GM19463 (cell line): ENCODE measurements at regions not wholly inside any gene's neighbourhood (a gene's known extent, or its start where the extent isn't known, plus 50 kb on each side); places are given as distances from the start of the nearest gene placed in this dataset.

Source experiments
- ATAC-seq: cut with Tn5 transposase; IDR thresholded peaks from one replicate; pipeline ENCODE4 v1.9.1; 2021; ENCODE audit warnings: mild to moderate bottlenecking, moderate library complexity; ENCODE audit not compliant: unreplicated experiment

DNA sequence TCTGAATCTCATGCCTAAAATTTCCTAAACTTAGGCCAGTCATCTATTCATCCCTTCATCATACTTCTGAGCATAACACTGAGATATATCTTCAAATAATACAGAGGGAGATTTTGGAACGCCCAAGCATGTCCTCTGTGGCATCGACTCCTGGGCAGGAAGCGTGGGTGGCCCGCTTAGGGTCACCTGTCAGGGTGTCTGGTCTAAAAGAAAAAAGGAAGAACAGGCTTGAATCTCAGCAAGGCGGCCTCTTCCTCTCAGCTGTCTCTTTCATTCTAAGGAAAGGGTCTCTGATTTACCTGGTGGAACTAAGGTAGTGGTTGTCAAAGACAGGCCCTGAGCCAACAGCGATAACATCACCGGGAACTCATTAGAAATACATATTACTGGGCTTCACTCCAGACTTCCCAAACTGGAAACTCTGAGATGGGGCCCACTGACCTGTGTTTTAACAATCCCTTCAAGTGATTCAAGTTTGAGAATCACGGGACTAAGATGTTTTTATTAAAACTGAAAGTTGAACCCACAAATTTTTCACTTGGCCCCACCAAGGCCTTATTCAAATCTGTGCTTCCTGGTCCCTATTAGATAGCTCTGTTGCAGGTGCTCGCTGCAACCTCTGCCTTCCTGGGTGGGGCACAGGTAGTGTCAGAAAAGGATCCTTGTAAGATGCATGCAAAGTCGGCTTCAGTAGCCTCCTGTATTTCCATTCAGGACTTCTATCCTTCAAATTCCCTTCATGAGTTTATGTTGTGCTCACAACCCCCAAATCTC lies 162.3 kb upstream of the CCDC68 start:
- no peak for ATAC-seq

DNA sequence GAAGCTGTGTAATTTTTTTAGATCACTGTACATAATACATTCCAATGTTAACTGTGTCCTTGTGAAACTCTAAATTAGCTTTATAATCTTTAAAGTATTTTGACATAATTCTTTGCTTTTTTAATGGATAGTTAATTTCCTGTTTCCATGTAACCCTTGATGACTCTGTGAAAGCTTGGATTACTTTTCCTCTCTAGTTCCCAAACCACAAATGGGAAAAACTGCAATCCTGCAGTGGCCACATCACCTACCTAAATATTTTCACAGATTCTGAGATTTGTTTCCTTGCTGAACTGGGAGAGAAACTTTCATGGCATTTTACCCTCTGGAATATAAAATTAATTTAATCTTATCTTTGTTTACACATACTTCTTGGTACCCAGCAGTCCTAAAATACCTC lies 161.6 kb upstream of the CCDC68 start:
- ATAC-seq = no peak

DNA sequence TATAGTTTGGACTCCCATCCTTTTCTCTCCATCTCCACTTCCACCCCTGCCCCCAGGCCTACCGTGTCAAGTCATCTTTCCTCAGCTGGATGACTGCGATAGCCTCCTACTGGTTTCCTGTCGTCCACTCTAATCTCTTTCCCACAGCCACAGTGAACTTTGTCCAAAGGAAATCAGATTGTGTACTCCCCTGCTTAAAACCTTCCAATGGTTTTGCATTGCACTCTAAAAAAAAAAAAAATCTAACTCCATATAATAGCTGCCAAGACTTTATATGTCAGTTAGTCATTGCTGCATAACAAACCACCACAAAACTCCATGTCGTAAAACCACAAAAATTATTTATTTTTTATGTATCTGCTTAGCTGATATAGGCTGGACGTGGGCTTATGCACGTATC lies 160.2 kb upstream of the CCDC68 start:
- no peak for ATAC-seq

DNA sequence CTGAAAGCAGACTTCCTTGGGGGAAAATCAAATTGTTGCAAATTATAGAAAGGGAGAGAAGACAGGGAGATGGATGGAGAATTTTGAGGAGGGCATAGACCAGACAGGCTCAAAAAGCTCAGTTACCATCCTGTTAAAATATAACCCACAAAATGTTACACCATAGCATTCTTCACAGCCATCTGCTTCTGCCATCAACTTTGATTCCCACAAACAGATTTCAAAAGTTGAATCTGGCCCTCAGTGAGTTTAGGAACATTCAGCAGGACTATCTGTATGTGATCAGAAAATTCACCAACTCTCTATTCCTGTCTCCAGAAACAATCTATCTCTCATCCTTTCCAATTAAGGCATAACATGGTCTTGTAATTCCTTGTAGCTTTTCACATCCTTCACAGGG lies 159.8 kb upstream of the CCDC68 start:
- ATAC-seq = no peak

DNA sequence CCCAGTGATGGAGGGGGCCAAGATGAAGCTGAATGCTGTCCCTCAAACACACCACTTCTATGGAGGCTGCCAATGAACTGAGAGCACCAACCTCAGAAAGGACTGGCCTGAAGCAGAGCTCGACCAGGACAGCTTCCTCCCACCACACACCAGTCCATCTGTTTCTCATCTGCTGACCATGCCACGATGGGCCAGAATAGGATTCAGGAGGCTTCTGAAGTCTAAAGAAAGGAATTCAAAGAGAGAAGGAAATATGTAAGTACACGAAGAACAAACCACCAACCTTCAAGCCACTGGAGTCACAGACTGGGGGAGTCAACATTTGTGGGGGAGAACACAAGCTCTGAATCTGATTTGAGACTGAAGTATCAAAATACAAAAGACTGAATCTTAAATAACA lies 157.6 kb upstream of the CCDC68 start:
- ATAC-seq = no peak

DNA sequence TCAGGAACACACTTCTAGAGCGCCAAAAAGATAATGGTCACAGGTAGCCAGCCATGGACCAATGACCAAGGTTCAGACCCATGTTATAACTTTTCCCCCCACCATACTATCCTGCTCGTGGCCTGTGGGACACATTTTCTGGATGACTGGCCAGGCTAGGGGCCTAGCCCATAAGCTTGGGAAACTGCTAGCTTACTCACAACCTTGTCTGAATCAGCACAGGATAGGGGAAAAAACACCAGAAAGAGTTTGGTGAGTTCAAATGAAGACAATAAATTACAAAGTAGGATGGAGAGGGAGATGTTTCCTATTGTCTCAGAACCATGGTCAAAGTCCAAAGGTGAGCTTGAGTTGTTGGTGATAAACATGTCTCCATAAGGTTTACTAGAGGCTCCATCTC lies 156.3 kb upstream of the CCDC68 start:
- no peak for ATAC-seq

DNA sequence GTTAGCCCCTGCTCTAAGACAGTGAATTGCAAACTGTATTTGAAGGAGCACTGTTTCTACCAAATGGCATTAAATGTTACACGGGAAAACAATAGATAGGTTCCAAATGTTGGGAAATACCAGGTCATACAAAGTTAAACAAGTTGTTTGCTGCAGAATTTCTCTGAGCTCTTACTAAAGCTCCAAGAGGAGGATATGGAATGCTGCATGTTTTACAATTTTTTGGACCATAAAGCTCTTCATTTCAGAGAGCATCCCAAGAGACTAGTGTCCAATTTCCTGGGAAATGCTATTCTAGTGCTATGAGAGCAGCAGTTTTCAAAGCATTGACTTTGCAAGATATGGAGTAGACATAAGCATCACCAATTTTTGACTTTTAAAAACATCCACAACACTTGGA lies 155.6 kb upstream of the CCDC68 start:
- ATAC-seq = no peak

DNA sequence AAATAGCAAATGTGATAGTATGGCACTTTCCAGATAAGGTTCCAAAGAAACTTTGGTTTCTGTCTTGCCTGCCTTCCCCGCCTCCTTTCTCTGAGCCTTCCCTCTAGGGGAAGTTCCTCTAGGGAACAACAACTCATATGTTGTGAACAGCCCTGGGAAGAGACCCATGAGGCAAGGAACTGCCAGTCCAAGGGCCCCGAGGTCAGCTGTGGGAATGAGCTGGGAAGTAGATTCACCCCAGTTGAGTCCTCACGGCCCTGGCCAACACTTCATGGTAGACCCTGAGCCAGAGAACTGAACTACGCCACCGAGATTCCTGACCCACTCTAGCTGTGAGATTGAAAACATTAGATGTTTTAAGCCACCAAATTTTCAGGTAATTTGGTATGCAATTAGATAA lies 154.5 kb upstream of the CCDC68 start:
- no peak for ATAC-seq

DNA sequence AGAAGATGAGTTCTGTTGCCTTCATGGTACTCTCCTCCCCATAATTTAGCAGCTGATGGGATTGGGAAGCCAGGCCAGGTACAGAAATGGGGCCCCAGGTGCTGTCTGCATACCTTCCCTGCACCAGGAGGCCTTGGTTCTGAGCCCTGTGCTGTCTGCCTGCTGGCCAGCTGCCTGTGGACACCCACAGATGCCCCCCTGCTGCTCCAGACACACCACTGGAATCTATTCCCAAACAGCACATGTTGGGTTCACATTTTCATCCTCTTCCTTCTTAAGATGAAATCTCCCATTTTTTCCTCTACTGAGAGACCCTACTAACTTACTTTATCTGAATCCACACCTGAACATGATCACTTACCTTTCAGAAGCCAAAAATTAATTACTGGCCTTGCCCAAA lies 152.0 kb upstream of the CCDC68 start:
- ATAC-seq = no peak

DNA sequence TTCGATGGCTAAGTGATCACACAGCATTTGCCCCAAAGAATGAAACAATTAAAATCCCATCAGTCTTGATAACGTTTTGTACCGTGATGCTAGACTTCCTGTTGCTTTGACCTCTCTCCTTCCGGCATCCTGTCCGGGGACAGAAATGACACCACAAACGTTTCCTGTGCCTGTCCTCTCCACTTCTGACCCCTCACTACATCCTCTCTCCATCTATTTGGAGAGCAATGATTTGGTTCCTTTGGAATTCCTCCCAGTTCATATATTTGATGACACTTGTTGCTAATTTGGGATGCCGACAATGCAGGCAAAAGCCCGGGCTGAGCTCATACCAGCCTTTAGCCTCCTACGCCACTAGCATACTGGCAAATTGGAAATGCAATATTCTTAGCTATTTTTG lies 151.2 kb upstream of the CCDC68 start:
- no peak for ATAC-seq

DNA sequence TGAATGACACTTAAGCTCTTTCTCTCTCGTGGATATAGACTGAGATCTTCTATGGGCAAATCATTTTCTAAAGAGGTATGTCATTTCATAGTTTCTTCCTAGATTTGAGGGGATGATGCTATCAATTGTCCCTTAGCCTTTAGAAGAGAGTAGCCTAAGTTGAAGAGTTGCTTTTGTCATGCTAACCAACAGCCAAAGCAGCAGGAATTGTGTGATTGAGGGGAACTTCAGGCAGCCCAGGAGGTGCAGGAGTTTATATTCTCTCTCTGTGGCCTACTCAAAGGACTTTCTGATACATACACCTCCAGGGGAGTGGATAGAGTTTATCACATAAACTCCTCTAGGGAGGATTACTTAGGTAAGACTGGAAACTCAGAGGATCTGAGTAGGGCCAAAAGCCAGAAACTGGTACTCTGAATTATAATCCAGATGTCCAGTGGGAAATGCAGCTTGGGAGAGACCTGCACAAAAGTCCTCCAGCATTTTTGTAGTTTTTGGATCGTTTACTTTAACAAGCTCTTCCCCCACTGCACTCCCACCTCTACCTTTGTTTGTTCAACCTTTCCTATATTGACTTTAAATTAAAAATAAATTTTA lies 150.7 kb upstream of the CCDC68 start:
- no peak for ATAC-seq

DNA sequence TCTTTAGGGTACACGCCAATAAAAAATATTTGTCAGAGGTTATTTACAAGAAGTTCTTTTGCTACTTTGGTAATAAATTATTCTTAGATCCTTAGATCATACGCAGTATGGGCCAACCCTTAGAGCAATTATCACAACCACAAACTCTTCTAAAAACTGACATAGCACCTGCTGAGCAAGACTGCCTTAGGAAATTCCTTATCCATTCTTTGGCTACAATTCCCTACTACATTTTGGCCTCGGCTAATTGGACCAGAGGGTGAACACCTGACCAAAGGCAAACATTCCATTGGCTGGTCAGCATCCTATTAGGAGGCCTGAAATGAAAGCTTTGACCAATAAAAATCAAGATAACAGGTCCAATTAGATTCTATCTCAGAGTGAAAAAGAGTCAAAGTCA lies 147.6 kb upstream of the CCDC68 start:
- no peak for ATAC-seq

DNA sequence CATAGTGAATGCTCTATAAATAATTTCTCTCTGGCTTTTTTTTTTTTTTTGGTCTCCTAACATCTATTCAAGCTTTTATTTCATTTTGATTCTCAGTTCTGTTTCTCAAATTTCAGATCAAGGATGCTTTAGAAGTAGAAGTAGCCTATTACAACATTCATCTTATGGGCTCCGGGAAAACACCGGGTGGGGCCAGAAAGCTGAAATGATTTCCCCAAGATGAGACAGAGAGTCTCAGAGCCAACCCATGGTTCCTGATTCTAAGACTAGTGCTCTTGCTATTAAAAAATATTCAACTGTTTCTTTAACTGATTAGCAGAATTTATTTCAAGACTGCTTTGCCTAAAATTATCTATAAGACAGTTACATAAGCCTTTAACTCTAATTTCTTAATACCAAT lies 147.2 kb upstream of the CCDC68 start:
- ATAC-seq = no peak

DNA sequence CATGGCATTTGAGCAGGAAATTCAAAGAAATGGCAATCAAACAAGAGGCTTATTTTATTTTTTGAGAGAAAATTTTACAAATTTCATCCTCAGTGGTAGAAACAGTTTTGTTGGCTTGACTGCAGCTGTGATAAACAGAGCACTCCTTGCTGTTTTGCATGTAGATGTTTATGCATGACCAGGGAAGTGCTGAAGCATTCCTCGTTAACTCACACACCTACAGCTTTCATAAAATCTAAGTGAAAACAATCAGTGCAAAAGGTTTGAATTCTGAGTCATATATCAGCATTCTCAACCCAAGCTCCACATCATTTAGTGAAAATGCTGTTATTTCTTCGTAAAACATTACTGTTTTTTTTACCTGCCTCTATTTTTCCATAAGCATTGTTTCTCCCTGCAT lies 146.6 kb upstream of the CCDC68 start:
- ATAC-seq = no peak

DNA sequence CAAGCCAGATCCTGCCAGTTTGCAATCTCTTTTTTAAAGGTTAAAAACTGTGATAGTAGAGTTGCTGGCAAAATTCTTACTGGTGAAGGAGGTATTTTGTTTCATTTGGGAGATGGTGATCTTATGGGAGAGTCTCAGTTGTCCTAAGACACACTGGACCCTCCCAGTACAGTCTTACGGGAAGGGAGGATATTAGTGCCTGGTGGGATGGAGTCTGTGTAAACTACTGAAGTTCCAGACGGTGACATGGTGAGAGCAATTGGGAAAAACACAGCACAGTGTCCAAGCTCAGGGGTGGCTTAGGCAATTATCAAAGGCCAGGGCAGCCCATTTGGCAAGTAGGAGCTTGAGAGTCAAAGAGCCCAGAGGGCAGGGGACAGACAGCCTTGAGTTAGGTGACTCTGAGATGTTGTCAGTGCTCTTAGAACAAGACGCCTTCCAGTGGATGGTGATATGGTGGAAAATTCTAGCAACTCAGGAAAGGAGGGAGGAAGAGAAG lies 143.7 kb upstream of the CCDC68 start:
- no peak for ATAC-seq

DNA sequence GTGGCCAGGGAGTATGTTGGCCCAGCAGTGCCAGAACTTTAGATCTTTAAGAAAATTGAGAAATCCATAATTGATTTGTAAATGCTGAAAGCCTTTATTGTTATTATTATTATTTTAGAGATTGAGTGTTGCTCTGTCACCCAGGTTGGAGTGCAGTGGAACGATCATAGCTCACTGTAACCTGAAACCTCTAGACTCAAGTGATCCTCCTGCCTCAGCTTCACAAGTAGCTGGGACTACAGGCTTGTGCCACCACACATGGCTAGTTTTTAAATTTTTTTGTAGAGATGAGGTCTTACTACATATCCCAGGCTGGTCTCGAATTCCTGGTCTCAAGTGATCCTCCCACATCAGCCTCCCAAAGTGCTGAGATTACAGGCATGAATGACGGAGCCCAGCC lies 143.2 kb upstream of the CCDC68 start:
- no peak for ATAC-seq

DNA sequence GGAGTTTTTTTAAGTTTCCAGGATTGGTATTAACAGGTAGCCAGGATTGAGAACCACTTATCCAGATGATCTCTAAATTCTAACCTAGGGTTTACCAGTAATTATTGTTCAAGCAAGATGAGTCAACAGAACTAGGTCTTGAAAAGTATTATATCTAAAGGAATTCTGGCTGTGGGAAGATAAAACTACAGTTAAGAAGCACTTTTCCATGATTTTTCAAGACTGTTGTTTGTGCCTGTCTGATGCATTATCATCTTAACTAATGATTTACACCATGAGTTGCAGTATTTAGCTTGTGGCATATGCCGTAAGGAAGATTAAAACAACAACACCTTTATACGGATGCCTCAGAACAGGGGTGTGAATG lies 142.2 kb upstream of the CCDC68 start:
- no peak for ATAC-seq

DNA sequence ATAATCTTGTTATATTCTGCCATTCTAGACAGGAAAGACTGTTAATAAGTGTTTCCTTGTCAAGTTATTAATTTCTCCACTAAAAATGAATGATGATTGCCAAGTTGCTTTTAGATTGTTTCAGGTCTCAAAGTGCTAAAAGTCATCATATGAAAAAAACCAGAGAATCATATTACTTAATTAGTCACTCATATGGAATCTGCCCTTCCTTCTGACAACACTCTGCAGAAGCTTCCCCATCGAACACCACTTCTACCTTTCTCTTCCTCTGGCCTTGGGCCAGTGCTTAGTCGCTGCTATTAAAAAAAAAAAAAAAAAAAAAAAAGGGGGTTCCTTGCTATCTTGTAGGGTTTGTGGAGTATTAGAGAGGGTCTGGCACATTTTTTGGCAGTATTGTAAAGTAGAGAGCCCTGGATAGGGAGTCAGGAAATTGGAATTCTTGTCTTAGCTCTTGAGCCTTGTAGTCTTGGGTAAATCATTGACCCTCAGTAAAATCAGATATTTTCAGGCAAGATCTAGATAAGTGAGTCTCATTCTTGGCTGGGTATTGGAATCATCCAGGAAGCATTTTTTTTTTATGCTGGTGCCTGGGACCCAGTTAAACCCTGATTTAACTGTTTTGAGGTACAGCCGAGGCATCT lies 141.7 kb upstream of the CCDC68 start:
- no peak for ATAC-seq

DNA sequence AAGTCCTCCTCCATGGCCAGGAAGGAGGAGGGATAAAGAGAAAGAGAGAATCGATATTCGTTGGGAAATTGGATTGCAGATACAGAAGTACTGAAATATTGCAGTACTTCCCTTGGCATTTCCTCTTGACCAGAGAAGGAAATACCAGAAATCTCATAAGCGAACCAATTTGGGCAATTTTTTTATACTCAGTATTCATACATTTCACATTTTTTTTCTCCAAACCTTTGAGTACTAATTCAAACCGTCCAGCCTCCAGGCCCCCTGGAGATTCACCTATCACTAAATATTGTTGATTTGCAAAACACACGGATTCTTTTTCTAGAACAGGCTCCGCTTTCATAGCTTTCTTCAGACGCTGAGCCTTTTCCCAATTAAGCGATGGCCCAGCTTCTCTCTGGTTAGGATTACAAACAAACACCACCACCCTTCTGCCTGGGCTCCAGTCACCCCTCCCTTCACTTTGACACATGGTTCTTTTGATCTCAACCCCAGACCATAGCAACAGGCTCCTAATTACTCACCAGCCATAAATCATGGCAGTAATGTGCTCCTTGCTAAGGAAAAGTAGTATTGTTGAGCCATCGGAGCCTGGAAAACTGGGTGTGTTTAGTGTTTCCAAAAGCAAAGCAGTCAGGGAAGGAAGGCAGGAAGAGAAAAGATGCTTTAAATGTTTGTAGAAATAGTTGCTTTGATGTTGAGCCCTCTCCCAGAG lies 138.4 kb upstream of the CCDC68 start:
- ATAC-seq = no peak

DNA sequence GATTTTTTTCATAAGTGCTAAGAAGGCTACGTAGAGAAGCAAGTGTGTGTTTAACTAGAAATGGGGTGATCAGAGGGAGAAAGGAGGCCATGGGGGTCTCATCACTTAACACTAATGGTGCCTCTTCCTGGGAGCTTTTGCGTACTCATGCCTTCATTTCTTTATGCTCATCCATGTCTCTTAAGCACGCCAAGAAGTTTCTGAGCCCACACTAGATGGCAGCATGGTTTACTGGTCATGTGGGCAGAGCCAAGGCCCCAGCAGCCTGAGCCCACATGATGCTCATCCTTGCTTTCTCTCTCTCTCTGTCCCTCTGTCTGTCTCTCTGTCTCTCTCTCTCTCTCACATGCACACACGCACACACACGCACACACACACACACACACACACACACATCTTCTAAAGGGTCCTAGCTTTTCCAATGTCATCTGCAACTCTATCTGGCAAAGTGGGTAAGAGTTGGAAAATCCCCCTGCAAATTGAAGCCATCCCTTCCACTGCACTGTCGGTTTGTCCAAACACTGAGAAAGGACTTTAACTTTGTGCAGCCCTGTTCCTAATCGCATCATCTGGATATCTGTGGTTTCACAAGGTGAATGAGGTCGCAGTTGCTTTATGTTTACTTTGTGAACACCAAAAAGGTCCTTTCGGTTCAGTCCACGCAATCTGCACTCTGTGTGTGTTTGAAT lies 137.1 kb upstream of the CCDC68 start:
- ATAC-seq = peak; percentile 74

DNA sequence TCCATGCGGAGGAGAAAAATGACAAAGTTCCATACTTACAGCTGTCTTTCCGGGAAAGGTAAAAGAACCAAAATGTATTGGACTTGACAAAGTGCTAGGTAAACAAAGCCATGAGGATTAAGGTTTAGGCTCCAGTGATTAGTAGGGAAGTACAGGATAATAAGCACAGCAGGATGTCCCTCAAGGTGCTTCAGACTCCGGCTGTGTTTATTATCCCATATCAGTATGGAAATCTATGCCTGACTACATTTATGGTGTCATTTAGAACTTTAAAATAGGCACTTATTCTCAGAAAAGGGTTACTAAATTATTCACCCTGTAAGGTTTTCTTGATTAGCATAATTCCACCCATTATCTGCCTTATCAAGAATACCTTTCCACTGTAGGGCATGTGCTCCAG lies 136.3 kb upstream of the CCDC68 start:
- ATAC-seq = no peak
